GM23248 (cell line): ENCODE measurements at regions not wholly inside any gene's neighbourhood (a gene's known extent, or its start where the extent isn't known, plus 50 kb on each side); places are given as distances from the start of the nearest gene placed in this dataset.
"Not testable (repeated sequence)": the region's sequence is repeated elsewhere in the genome, so short reads cannot be mapped to it uniquely, and the experiment has no call there.

Experiments
- DNase-seq: peaks from one replicate; pipeline ENCODE4 v3.0.0-alpha.2; 2015
- H2AFZ ChIP-seq: fragments of 200-600 bp; sonication (generic); 2 replicates; pipeline ENCODE4 v1.6.1; 2016; ENCODE audit warnings: antibody characterized with exemption
- H3F3A ChIP-seq: fragments of 200-600 bp; sonication (generic); 2 replicates; pipeline ENCODE4 v1.6.1; 2016; ENCODE audit warnings: mild to moderate bottlenecking, antibody characterized with exemption, mixed run types; ENCODE audit not compliant: insufficient read depth
- H3K27ac ChIP-seq: fragments of 200-600 bp; sonication (generic); 2 replicates; pipeline ENCODE4 v1.5.1; 2016; ENCODE audit warnings: mild to moderate bottlenecking
- H3K27me3 ChIP-seq: fragments of 200-600 bp; sonication (generic); replicated peaks from 2 replicates; pipeline ENCODE4 v1.6.1; 2016; ENCODE audit warnings: mild to moderate bottlenecking; ENCODE audit not compliant: insufficient read depth
- H3K36me3 ChIP-seq: fragments of 200-600 bp; sonication (generic); 2 replicates; pipeline ENCODE4 v1.6.1; 2016; ENCODE audit warnings: low read depth, mild to moderate bottlenecking
- H3K4me1 ChIP-seq: fragments of 200-600 bp; sonication (generic); 2 replicates; pipeline ENCODE4 v1.6.1; 2016; ENCODE audit warnings: mild to moderate bottlenecking; ENCODE audit not compliant: insufficient read depth
- H3K4me2 ChIP-seq: fragments of 200-600 bp; sonication (generic); one replicate; pipeline ENCODE4 v1.6.1; 2016; ENCODE audit warnings: mild to moderate bottlenecking; ENCODE audit not compliant: unreplicated experiment
- H3K4me3 ChIP-seq: fragments of 200-600 bp; sonication (generic); 2 replicates; pipeline ENCODE4 v1.5.1; 2016; ENCODE audit warnings: mild to moderate bottlenecking
- H3K79me2 ChIP-seq: fragments of 200-600 bp; sonication (generic); 2 replicates; pipeline ENCODE4 v1.6.1; 2016; ENCODE audit warnings: mild to moderate bottlenecking; ENCODE audit not compliant: insufficient read depth
- H3K9ac ChIP-seq: fragments of 200-600 bp; sonication (generic); 2 replicates; pipeline ENCODE4 v1.6.1; 2016; ENCODE audit warnings: mild to moderate bottlenecking
- H3K9me2 ChIP-seq: fragments of 200-600 bp; sonication (generic); 2 replicates; pipeline ENCODE4 v1.6.1; 2016; ENCODE audit warnings: mixed run types, mild to moderate bottlenecking, moderate library complexity; ENCODE audit not compliant: insufficient read depth
- H3K9me3 ChIP-seq: fragments of 200-600 bp; sonication (generic); one replicate; pipeline ENCODE4 v1.6.1; 2017; ENCODE audit warnings: low read depth
- H4K20me1 ChIP-seq: fragments of 200-600 bp; sonication (generic); 2 replicates; pipeline ENCODE4 v1.6.0; 2016; ENCODE audit not compliant: insufficient read depth
- EZH2 ChIP-seq: fragments of 200-600 bp; sonication (generic); IDR thresholded peaks from 2 replicates; pipeline ENCODE4 v1.6.1; 2018; ENCODE audit warnings: antibody characterized with exemption, mild to moderate bottlenecking; ENCODE audit not compliant: insufficient read depth, poor library complexity, severe bottlenecking
- EZH2phosphoT487 ChIP-seq: fragments of 200-600 bp; sonication (generic); IDR thresholded peaks from 2 replicates; pipeline ENCODE4 v1.6.1; 2018; ENCODE audit warnings: antibody characterized with exemption, moderate library complexity, mild to moderate bottlenecking, low read depth; ENCODE audit not compliant: insufficient read depth
- WGBS, 2 experiments: methylation state at CpG; one replicate each; pipeline ENCODE4 v1.1.6; 2015 to 2017; ENCODE audit warnings: low lambda C conversion rate in 2 of 2, low coverage in 1 of 2; ENCODE audit errors: missing lambda C conversion rate in 2 of 2; 5-methylcytosine and 5-hydroxymethylcytosine counted together
- in situ Hi-C: fragments of 300-500 bp; cut with MboI; formaldehyde crosslinking; loops from 2 replicates; pipeline ENCODE4 v1.15.0; 2020

DNA sequence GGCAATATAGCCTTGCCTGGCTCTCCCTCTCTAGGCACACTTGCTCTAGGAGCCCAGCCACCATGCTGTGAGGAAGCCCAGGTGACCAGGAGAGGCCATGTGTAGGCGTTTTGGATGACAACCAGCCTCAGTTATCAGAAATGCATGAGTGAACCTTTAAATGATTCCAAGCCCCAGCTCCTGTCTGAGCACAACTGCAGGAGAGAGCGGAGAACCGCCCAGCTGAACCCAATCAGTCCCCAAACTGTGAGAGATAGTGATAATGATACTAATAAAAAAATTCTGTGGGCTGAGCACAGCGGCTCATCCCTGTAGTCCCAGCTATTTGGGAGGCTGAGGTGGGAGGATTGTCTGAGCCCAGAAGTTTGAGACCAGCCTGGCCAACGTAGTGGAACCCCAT lies 83.8 kb upstream of the TOX2 start:
- Histone ChIP-seq H3K4me1 (no peaks in the 10 kb centered on the region), H3K27me3 (peaks cover 17% of the 10 kb centered on the region), H3K4me2 (no peak overlapping the region), H3F3A (no peaks in the 10 kb centered on the region), H4K20me1 (no peaks in the 10 kb centered on the region), H3K9me3 (no peaks in the 10 kb centered on the region), H3K9ac (no peak overlapping the region), H3K27ac (no peak overlapping the region), H2AFZ (no peak overlapping the region), H3K9me2 (no peaks in the 10 kb centered on the region), H3K79me2 (no peaks in the 10 kb centered on the region), H3K4me3 (no peak overlapping the region), H3K36me3 (no peaks in the 10 kb centered on the region)
- 42 to 48% methylated on average over 5 of the region's 5 CpGs for WGBS, 2 experiments
- no peak for TF ChIP-seq EZH2phosphoT487
- TF ChIP-seq EZH2 = no peak
- DNase-seq = no peak
- in situ Hi-C loops = no loop called here

DNA sequence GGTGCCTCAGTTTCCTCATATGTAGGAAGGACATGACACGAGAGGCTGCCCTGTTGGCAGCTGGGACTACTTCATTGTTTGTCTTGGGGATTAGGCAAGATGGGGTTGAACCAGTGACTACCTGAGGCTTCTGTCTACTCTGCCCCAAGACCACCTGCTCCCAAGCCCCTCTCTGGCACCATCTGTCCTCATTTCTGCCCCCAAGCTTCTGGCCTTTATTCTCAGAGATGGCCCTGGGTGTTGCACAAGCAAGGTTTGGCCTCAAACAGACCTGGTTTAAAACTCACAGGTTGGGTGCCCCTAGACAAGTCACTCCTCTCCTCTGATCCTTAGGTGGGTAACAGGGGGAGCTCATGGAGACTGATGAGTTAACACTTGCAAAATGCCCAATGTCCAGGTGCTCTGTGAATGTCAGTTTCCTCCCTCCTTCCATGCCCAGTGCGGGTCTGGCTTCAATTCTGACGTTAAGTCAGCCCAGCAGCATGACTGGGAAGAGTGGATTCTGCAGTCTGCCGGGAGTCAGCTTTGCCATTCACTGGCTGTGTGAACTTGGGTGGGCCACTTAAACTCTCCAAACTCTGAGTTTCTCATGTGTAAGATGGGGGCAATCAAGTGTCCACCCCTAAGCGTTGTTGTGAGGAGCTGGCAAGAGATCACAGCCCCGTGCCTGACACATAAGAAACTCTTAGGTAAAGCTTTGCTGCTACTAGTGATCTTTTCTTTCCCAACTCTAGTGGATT lies 84.5 kb upstream of the TOX2 start:
- no peak overlapping the region for H3K9ac ChIP-seq

DNA sequence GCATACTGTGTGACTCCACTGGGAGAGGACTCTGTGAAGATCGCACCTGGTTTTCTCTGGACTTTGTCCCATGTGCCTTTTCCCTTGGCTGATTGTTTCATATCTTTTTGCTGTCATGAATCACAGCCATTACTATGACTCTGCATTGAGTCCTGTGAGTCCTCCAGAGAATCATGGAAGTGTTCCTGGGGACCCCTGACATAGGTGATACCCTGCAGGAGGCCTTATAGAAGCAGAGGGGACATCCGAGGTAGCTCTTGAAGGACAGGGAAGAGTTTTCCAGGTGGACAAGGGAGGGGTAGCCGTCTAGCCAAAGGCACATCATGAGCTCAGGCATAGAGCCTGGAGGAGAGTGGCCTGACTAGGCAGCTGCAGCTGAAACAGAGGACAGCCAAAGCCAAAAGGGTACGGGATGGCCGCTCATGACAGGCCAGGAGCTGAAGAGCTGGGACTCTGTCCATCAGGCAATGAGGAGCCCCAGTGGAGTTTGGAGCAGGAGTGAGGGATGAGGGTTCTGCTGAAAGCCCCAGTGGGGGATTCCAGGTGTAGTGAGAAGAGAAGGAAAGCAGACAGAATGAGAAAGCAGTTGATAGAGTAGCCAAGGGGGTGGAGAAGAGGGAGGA lies 86.6 kb upstream of the TOX2 start:
- H3K9me3 ChIP-seq = no peaks in the 10 kb centered on the region
- no peak overlapping the region for H2AFZ ChIP-seq
- H3K79me2 ChIP-seq = no peaks in the 10 kb centered on the region
- no peaks in the 10 kb centered on the region for H3F3A ChIP-seq
- no peaks in the 10 kb centered on the region for H3K36me3 ChIP-seq
- no peaks in the 10 kb centered on the region for H4K20me1 ChIP-seq
- in situ Hi-C loops = no loop called here
- H3K27ac ChIP-seq = no peak overlapping the region
- peaks cover 37% of the 10 kb centered on the region for H3K27me3 ChIP-seq
- H3K4me1 ChIP-seq = no peaks in the 10 kb centered on the region
- H3K9me2 ChIP-seq = no peaks in the 10 kb centered on the region
- 39 to 44% methylated on average over 5 of the region's 5 CpGs for WGBS, 2 experiments
- H3K9ac ChIP-seq = no peak overlapping the region
- no peak overlapping the region for H3K4me2 ChIP-seq
- no peak for DNase-seq
- H3K4me3 ChIP-seq = no peak overlapping the region
- no peak for TF ChIP-seq EZH2phosphoT487
- TF ChIP-seq EZH2 = no peak

More for the DNA sequence above, 84.5 kb upstream of the TOX2 start:
- Histone ChIP-seq H3K79me2 (no peaks in the 10 kb centered on the region), H3K4me1 (no peaks in the 10 kb centered on the region), H4K20me1 (no peaks in the 10 kb centered on the region), H3F3A (no peaks in the 10 kb centered on the region), H3K9me3 (no peaks in the 10 kb centered on the region), H3K27ac (no peak overlapping the region), H3K9me2 (no peaks in the 10 kb centered on the region), H3K36me3 (no peaks in the 10 kb centered on the region), H3K4me3 (no peak overlapping the region), H3K27me3 (peaks cover 25% of the 10 kb centered on the region), H3K4me2 (no peak overlapping the region), H2AFZ (no peak overlapping the region)
- in situ Hi-C loops = no loop called here
- TF ChIP-seq EZH2 (no peak), EZH2phosphoT487 (no peak)
- no peak for DNase-seq
- WGBS, 2 experiments = 12 to 23% methylated on average over 6 of the region's 6 CpGs

DNA sequence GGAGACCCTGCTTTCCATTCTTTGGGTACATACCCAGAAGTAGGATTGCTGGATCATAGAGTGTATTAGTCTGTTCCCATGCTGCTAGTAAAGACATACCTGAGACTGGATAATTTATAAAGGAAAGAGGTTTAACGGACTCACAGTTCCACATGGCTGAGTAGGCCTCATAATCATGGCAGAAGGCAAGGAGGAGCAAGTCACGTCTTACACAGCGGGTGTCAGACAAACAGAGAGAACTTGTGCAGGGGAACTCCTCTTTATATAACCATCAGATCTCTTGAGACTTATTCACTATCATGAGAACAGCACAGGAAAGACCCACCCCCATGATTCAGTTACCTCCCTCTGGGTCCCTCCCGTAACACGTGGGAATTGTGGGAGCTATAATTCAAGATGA lies 87.7 kb upstream of the TOX2 start:
- H3K4me2 ChIP-seq, in situ Hi-C loops, DNase-seq, H3K9me2 ChIP-seq, H3K36me3 ChIP-seq, H4K20me1 ChIP-seq, H3K4me1 ChIP-seq, H2AFZ ChIP-seq, H3K9ac ChIP-seq, H3K27ac ChIP-seq, H3K79me2 ChIP-seq, H3K4me3 ChIP-seq, H3F3A ChIP-seq, H3K9me3 ChIP-seq: not testable (repeated sequence)
- WGBS, 2 experiments = 49% methylated on average over 5 of the region's 5 CpGs
- H3K27me3 ChIP-seq = peaks cover 41% of the 10 kb centered on the region

DNA sequence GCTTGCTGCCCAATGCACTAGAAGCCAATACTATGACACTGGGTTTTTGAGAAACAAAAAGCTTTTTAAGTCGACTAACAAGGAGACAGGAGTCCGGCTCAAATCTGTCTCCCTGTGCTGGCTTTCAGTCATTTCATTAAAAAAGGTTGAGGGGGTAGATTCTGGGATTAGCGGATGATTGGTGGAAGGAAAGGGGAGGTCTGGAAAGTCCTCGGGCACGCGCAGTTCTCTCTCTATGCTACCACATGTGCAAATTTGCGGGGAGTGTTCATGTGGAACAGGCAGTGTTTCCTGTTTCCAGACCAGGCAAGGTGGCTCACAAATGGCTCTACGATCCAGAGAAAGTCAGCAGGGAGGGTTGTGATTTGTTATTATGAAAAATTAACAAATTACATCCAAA lies 89.1 kb upstream of the TOX2 start:
- no peaks in the 10 kb centered on the region for H3K4me1 ChIP-seq
- no peaks in the 10 kb centered on the region for H3K9me2 ChIP-seq
- no peaks in the 10 kb centered on the region for H4K20me1 ChIP-seq
- no peaks in the 10 kb centered on the region for H3F3A ChIP-seq
- H3K4me2 ChIP-seq = no peak overlapping the region
- no peak overlapping the region for H3K27ac ChIP-seq
- in situ Hi-C loops = no loop called here
- no peaks in the 10 kb centered on the region for H3K79me2 ChIP-seq
- 12% methylated on average over 8 of the region's 8 CpGs for WGBS, 2 experiments
- H3K36me3 ChIP-seq = no peaks in the 10 kb centered on the region
- H3K9me3 ChIP-seq = no peaks in the 10 kb centered on the region
- H3K9ac ChIP-seq = no peak overlapping the region
- H2AFZ ChIP-seq = no peak overlapping the region
- DNase-seq = no peak
- no peak overlapping the region for H3K4me3 ChIP-seq
- peaks cover 34% of the 10 kb centered on the region for H3K27me3 ChIP-seq
- TF ChIP-seq EZH2 = no peak
- no peak for TF ChIP-seq EZH2phosphoT487
